HepG2 (cell line): ENCODE measurements at regions not wholly inside any gene's neighbourhood (a gene's known extent, or its start where the extent isn't known, plus 50 kb on each side); places are given as distances from the start of the nearest gene placed in this dataset.

Experiments
- ATAC-seq: fragments of 200-7000 bp; cut with Tn5 transposase; 3 replicates; pipeline ENCODE4 v1.9.1; 2020; ENCODE audit warnings: mild to moderate bottlenecking, moderate library complexity
- BruUV-seq: library from RNA; stranded (reverse); fragments of 400-500 nt; replicated peaks from 2 replicates; lab custom pipeline; 2021; lab: Mats Ljungman, UMichigan
- CTCF ChIA-PET: fragments of 300-600 bp; formaldehyde crosslinking; extraction: SDS; loops from one replicate; lab custom pipeline; 2021; ENCODE audit warnings: low total read pairs, inconsistent platforms, low intra/inter-chr PET ratio; lab: Yijun Ruan, JAX
- POLR2A ChIA-PET: fragments of 350-600 bp; sonication (Branson Sonifier 250); formaldehyde crosslinking; loops from one replicate; lab custom pipeline; 2020; ENCODE audit warnings: antibody characterized with exemption, inconsistent platforms; lab: Yijun Ruan, JAX
- DNase-seq: peaks from one replicate; pipeline ENCODE4 v3.0.0-alpha.2; 2015; ENCODE audit warnings: low spot score
- FAIRE-seq: peaks from 3 replicates; lab custom pipeline; 2011; peaks lifted over from hg19 to GRCh38; lab: Jason Lieb, UNC
- H2AFZ ChIP-seq: one replicate; pipeline ENCODE4 v1.6.1; 2011; ENCODE audit warnings: low read length, inconsistent platforms
- H3K27ac ChIP-seq: fragments of 300-600 bp; 3 replicates; pipeline ENCODE4 v1.8.0; 2011; ENCODE audit warnings: mixed run types, mild to moderate bottlenecking, mixed read lengths, low read length, inconsistent platforms; ENCODE audit not compliant: insufficient read depth; ENCODE audit errors: extremely low read length
- H3K27me3 ChIP-seq, 2 experiments: fragments of 200-600 bp in 1 of 2; 2 replicates in 1 of 2; 3 replicates in 1 of 2; pipeline versions ENCODE4 v1.6.0 to v1.8.0; 2011; ENCODE audit warnings: low read length in 2 of 2, mild to moderate bottlenecking in 2 of 2, moderate library complexity in 2 of 2, inconsistent platforms in 1 of 2; ENCODE audit not compliant: insufficient read depth in 2 of 2, control insufficient read depth in 1 of 2
- H3K36me3 ChIP-seq, 2 experiments: fragments of 200-600 bp in 1 of 2; replicated peaks in 1 of 2; 2 replicates in 1 of 2; 3 replicates in 1 of 2; pipeline versions ENCODE4 v1.5.1 to v1.8.0; 2011; ENCODE audit warnings: low read length in 2 of 2, inconsistent platforms in 1 of 2; ENCODE audit not compliant: insufficient read depth in 2 of 2, control insufficient read depth in 1 of 2
- H3K4me1 ChIP-seq: 2 replicates; pipeline ENCODE4 v1.5.1; 2012; ENCODE audit warnings: low read length, inconsistent platforms; ENCODE audit not compliant: insufficient read depth
- H3K4me2 ChIP-seq: 2 replicates; pipeline ENCODE4 v1.6.0; 2011; ENCODE audit warnings: low read depth, low read length, inconsistent platforms
- H3K4me3 ChIP-seq, 3 experiments: fragments of 200-600 bp in 1 of 3; sonication (generic), shearing (Covaris generic) in 1 of 3; replicated peaks in 1 of 3; 2 replicates each; pipeline ENCODE4 v1.5.1; 2011 to 2016; ENCODE audit warnings: low read length in 3 of 3, inconsistent platforms in 2 of 3, low read depth in 2 of 3, mild to moderate bottlenecking in 2 of 3, control low read depth in 1 of 3, mixed read lengths in 1 of 3; ENCODE audit not compliant: insufficient read depth in 1 of 3
- H3K79me2 ChIP-seq: one replicate; pipeline ENCODE4 v1.6.1; 2011; ENCODE audit warnings: low read length, inconsistent platforms; ENCODE audit not compliant: insufficient read depth
- H3K9ac ChIP-seq: 2 replicates; pipeline ENCODE4 v1.6.0; 2011; ENCODE audit warnings: mild to moderate bottlenecking, low read depth, low read length, inconsistent platforms; ENCODE audit not compliant: insufficient read depth
- H3K9me3 ChIP-seq: 2 replicates; pipeline ENCODE4 v1.5.1; 2012; ENCODE audit warnings: mild to moderate bottlenecking, low read length
- H4K20me1 ChIP-seq: 2 replicates; pipeline ENCODE4 v1.6.0; 2011; ENCODE audit warnings: inconsistent platforms, mild to moderate bottlenecking, low read length, moderate library complexity; ENCODE audit not compliant: insufficient read depth
- ATF7 ChIP-seq, 2 experiments: fragments of 450-650 bp in 1 of 2; sonication (generic) in 1 of 2; formaldehyde crosslinking in 1 of 2; IDR thresholded peaks; 2 replicates each; pipeline versions ENCODE4 v1.4.0 to v1.6.1; 2016 to 2020; ENCODE audit warnings: antibody characterized with exemption in 1 of 2, mild to moderate bottlenecking in 1 of 2, missing genetic modification reagents in 1 of 2
- BCL6 ChIP-seq: IDR thresholded peaks from 2 replicates; pipeline ENCODE4 v1.6.1; 2016; ENCODE audit warnings: missing genetic modification reagents, missing compliant biosample characterization
- CEBPB ChIP-seq: IDR thresholded peaks from 2 replicates; pipeline ENCODE4 v1.6.1; 2011; ENCODE audit warnings: low read depth, low read length, improper control_type of control experiment, borderline replicate concordance
- ZNF839 ChIP-seq: sonication (generic); formaldehyde crosslinking; IDR thresholded peaks from 2 replicates; pipeline ENCODE4 v1.4.0; 2020; ENCODE audit warnings: missing genetic modification reagents, mild to moderate bottlenecking, borderline replicate concordance
- WGBS: methylation state at CpG from one replicate; pipeline ENCODE4 v1.1.6; 2017; ENCODE audit warnings: low lambda C conversion rate; 5-methylcytosine and 5-hydroxymethylcytosine counted together
- in situ Hi-C: cut with HindIII; loops from 2 replicates; pipeline ENCODE4 v1.10.0; 2017; ENCODE audit warnings: low pct_unique_long_range_greater_than_20kb; ENCODE audit not compliant: extremely low pct_ligation_motif_present
- intact Hi-C: fragments of 100-400 bp; cut with micrococcal nuclease; formaldehyde crosslinking; loops from one replicate; pipeline ENCODE4 v1.10.0; 2022; ENCODE audit not compliant: unreplicated experiment

- Histone ChIP-seq H3K9me3 (no peaks in the 10 kb centered on the region), H3K27me3 (no peaks in the 10 kb centered on the region; a peak in 1 of 5 replicates), H3K9ac (no peak overlapping the region), H4K20me1 (no peaks in the 10 kb centered on the region), H3K27ac (no peak overlapping the region), H3K4me3 (no peak overlapping the region), H3K4me1 (no peaks in the 10 kb centered on the region), H3K36me3 (no peaks in the 10 kb centered on the region), H3K4me2 (no peak overlapping the region), H3K79me2 (no peaks in the 10 kb centered on the region), H2AFZ (no peak overlapping the region)
- ChIA-PET CTCF (no interaction called here), POLR2A (no interaction called here)
- FAIRE-seq (no peak), ATAC-seq (no peak), DNase-seq (no peak)
- in situ Hi-C loops: no loop called here
- TF ChIP-seq ATF7 (IDR thresholded peaks at IDR 0.05) (peak; percentile 85), ATF7 (CRISPR knock-in tag; IDR thresholded peaks at IDR 0.05) (no peak), BCL6 (no peak)
- intact Hi-C loops: no loop called here
- BruUV-seq: no TSS peak
Observed at GRCh38 chr6:50549475-50549874, 163.9 kb upstream of the TFAP2D start.

GRCh38 chr6:50555982-50556381, 157.3 kb upstream of the TFAP2D start:
- Histone ChIP-seq H2AFZ (no peak overlapping the region), H3K4me2 (no peak overlapping the region), H3K4me3 (no peak overlapping the region), H3K4me1 (no peaks in the 10 kb centered on the region), H3K36me3 (no peaks in the 10 kb centered on the region), H3K27ac (no peak overlapping the region), H3K9ac (no peak overlapping the region), H3K27me3 (no peaks in the 10 kb centered on the region; a peak in 1 of 5 replicates), H3K9me3 (no peaks in the 10 kb centered on the region), H3K79me2 (no peaks in the 10 kb centered on the region), H4K20me1 (no peaks in the 10 kb centered on the region)
- peak; percentile 70 for TF ChIP-seq ATF7 (IDR thresholded peaks at IDR 0.05)
- TF ChIP-seq ATF7 (CRISPR knock-in tag; IDR thresholded peaks at IDR 0.05): no peak
- no peak for TF ChIP-seq ZNF839 (CRISPR knock-in tag)
- TF ChIP-seq CEBPB: peak; percentile 55; the same call in 1 of the 2 replicates
- ATAC-seq (no peak), DNase-seq (no peak), FAIRE-seq (no peak)
- intact Hi-C loops: no loop called here
- ChIA-PET POLR2A (no interaction called here), CTCF (no interaction called here)
- BruUV-seq: no TSS peak
- WGBS: 2% methylated on average over 2 of the region's 2 CpGs
- in situ Hi-C loops: no loop called here
